GM12872 (cell line): ENCODE measurements at regions not wholly inside any gene's neighbourhood (a gene's known extent, or its start where the extent isn't known, plus 50 kb on each side); places are given as distances from the start of the nearest gene placed in this dataset.

Source experiments
- CTCF ChIP-seq: IDR thresholded peaks from 3 replicates; pipeline ENCODE4 v1.5.1; 2011; ENCODE audit warnings: low read depth, mild to moderate bottlenecking, low read length, moderate library complexity; ENCODE audit not compliant: insufficient read depth

- 0 out of 3 replicates have a peak, but pooled peaks have one; percentile 7 for TF ChIP-seq CTCF
Measured at GRCh38 chr4:94076498-94076897, 131.2 kb upstream of the SMARCAD1 start.

DNA sequence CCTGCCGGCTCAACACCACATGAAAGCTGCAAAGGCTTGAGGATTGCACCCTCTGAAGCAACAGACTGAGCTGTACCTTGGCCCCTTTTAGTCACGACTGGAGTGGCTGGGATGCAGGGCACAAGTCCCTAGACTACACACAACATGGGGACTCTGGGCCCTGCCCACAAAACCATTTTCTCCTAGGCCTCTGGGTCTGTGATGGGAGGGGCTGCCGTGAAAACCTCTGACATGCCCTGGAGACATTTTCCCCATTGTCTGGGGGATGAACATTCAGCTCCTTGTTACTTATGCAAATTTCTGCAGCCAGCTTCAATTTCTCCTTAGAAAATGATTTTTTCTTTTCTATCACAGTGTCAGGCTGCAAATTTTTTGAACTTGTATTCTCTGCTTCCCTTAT is 123.5 kb upstream of the SMARCAD1 start:
- TF ChIP-seq CTCF: no peak

GRCh38 chr4:94112644-94113043 is 95.0 kb upstream of the SMARCAD1 start:
- no peak for TF ChIP-seq CTCF

DNA sequence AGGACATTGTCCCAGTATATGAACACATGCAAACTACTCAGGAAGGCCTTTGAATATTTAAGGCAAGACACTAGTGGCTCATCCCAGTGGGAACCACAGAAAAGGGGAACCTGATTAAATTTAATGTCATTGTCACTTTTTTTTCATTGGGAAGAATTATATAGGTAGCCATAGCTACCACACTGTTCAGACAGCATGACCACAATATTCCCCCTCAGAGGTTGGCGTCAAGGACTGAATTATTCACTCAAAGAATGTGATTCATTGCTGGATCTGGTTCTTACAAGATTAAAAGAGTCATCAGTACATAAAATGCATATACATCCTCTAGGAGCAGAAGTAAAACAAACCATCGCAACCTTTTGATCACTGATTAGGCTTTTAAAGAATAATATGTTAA is 92.0 kb upstream of the SMARCAD1 start:
- TF ChIP-seq CTCF: no peak

- no peak for TF ChIP-seq CTCF
Measured at GRCh38 chr4:94116842-94117241, 90.8 kb upstream of the SMARCAD1 start.

DNA sequence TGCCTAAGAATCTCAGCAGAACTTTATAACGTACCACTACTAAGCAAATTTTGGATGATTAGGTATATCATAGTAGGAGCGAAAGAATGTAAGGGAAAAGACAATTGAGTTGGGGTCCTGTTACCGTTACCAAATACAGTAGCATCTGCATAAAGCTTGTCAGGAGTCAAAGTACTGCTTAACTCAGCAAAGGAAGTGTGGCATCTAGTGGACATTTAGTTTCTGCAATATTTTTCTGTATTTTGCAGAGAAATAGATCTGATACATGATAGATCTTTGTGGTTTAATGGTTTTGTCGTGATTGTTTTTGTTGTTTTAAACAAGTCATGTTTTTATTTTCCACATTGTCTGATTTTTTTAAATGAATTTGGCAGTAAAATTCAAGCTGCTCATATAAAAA is 81.0 kb upstream of the SMARCAD1 start:
- TF ChIP-seq CTCF: 0 out of 3 replicates have a peak, but pooled peaks have one; percentile 14

- peak; percentile 44; the same call in 2 of the 3 replicates for TF ChIP-seq CTCF
Measured at GRCh38 chr4:94127707-94128328, 79.8 kb upstream of the SMARCAD1 start.
